ENCODE measurements at regions not wholly inside any gene's neighbourhood (a gene's known extent, or its start where the extent isn't known, plus 50 kb on each side); places are given as distances from the start of the nearest gene placed in this dataset.

DNA sequence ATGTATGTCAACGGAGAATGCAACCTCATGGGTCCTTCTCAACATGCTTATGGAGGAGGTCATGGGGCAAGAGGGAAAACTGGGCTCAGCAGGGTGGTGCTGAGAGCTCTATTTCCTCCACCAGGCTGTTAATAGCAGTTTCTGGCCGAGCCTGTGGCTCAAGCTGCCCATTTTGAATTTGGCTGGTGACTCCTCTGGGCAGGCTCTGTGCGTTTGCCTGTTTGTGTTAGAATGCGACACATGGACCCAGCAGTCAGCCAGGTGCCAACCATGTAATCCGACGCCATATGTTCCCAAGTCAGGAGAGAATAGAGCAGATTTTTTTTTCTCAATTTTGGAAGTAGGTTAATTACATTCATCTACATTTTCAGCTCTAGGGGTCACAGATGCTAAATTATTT is 387.7 kb upstream of the CLINT1 start:
- TF ChIP-seq, protein P1, sequence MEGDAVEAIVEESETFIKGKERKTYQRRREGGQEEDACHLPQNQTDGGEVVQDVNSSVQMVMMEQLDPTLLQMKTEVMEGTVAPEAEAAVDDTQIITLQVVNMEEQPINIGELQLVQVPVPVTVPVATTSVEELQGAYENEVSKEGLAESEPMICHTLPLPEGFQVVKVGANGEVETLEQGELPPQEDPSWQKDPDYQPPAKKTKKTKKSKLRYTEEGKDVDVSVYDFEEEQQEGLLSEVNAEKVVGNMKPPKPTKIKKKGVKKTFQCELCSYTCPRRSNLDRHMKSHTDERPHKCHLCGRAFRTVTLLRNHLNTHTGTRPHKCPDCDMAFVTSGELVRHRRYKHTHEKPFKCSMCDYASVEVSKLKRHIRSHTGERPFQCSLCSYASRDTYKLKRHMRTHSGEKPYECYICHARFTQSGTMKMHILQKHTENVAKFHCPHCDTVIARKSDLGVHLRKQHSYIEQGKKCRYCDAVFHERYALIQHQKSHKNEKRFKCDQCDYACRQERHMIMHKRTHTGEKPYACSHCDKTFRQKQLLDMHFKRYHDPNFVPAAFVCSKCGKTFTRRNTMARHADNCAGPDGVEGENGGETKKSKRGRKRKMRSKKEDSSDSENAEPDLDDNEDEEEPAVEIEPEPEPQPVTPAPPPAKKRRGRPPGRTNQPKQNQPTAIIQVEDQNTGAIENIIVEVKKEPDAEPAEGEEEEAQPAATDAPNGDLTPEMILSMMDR (conservative IDR thresholded peaks at IDR 0.05; ENCODE audit: low read length): no peak
- no peak for TF ChIP-seq EZH2phosphoT487 (IDR thresholded peaks at IDR 0.05; ENCODE audit: borderline replicate concordance, low read depth, low read length)
